GM12873 (cell line): ENCODE measurements at regions not wholly inside any gene's neighbourhood (a gene's known extent, or its start where the extent isn't known, plus 50 kb on each side); places are given as distances from the start of the nearest gene placed in this dataset.

Experiments
- CTCF ChIP-seq: IDR thresholded peaks from 2 replicates; pipeline ENCODE4 v1.5.1; 2012; ENCODE audit warnings: low read depth, mild to moderate bottlenecking, moderate library complexity, low read length, control low read depth; ENCODE audit not compliant: insufficient read depth; ENCODE audit errors: missing control alignments

DNA sequence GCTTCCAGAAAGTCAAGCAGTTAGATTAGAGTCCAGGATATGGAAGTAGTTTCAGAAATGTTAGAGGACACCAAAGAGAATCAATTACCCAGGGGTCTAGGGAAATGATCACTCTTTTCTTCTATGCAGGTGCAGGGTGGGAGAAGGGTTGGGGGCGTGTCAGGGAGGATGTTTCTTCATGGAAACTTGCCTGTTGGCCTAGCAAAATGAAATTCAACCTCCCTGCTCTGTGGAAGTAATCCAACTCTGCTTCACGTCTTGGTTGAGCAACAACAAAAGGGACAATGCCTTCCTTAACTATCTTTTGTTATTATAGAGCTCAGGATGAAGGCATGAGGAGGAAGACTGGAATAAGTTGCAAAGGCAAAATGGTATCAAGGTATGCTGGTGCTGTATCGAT is 210.8 kb upstream of the ETAA1 start:
- TF ChIP-seq CTCF = no peak

- TF ChIP-seq CTCF = no peak
Observed at GRCh38 chr2:67186871-67187270, 210.3 kb upstream of the ETAA1 start.

DNA sequence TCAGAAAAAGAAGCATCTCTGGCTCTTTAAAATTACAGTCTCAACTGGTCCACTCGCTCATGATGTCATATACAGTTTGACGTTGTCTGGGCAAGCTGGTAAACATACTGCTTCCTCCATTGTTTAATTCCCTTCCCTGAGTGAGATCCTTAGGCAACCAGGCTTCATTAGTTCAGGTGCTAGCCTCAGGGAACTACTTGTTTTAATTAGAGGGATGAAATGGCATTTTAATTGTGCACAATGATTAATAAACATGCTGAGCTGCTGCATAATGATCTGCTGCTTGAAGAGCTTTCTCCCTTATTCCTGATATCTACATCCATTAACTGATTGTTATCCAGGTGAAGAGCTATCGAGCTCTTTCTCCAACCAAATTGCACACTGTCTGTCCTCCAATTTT is 195.6 kb upstream of the ETAA1 start:
- no peak for TF ChIP-seq CTCF

- no peak for TF ChIP-seq CTCF
Observed at GRCh38 chr2:67204349-67204748, 192.8 kb upstream of the ETAA1 start.

- no peak for TF ChIP-seq CTCF
Observed at GRCh38 chr2:67208887-67209500, 188.1 kb upstream of the ETAA1 start.

DNA sequence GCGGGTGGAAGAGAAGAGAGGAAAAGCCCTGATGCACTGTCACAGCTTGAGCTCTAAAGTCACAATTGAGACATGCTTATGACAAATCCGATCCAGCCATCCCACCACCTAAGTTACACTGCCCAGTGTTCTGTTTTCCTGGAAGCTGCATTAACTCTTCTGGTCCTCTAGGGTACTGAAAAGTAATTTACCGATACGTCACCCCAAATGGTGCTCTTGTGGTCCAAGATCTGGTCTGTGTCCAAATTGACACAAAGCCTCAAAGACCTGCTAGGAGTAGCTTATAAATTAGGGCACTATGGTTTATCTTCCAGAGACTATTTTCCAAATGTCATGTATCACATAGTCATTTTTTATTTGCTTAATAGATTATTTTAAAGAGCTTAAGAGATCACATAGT is 186.7 kb upstream of the ETAA1 start:
- TF ChIP-seq CTCF = no peak

- no peak for TF ChIP-seq CTCF
Observed at GRCh38 chr2:67212203-67212602, 184.9 kb upstream of the ETAA1 start.
